IPS DF 4.7 (cell line): ENCODE measurements at regions not wholly inside any gene's neighbourhood (a gene's known extent, or its start where the extent isn't known, plus 50 kb on each side); places are given as distances from the start of the nearest gene placed in this dataset.

Experiments used
- DNase-seq: peaks from one replicate; pipeline ENCODE4 v3.0.0-alpha.2; 2013; ENCODE audit warnings: low spot score; ENCODE audit errors: extremely low read depth

DNA sequence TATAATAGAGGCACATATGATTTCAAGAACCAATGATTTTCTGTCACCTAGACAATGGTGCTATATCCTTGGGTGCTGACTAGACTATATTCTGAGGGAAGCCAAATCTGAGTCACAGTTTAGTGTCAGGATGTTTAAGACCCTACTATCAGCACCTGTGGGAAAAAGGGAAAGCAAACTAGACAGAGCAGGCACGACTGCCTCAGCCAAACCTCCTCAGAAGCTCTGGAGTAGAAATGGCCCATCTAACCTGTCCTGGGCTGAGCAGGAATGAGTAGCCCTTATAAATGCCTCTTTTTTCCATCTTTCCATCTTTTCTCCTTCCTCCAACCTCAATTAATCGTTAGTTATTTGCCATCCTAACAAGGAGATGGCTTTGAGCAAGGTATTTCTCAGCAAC lies 80.4 kb upstream of the TECRL start:
- no peak for DNase-seq

- DNase-seq: no peak
Observed at GRCh38 chr4:64479338-64479737, 70.1 kb upstream of the TECRL start.

- DNase-seq: no peak
Observed at GRCh38 chr4:64477127-64477526, 67.9 kb upstream of the TECRL start.

DNA sequence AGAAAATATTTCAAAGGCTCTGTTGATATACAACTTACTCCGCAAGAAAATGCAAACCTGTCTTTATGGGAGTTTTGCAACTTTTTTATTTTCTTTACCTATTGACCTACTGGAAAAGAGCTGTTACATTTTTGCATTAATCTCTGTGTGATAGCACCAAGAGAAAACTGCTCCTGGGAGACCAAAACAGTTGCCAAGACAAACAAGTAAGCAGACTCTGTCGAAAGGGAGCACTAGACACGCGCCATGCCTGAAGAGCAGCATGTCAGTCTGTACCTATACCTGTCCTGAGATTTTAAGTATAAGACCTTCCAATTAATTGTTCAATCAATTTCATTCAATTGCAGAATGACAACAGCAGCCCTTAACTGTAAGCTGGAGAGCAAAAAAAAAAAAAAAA lies 56.0 kb upstream of the TECRL start:
- no peak for DNase-seq

DNA sequence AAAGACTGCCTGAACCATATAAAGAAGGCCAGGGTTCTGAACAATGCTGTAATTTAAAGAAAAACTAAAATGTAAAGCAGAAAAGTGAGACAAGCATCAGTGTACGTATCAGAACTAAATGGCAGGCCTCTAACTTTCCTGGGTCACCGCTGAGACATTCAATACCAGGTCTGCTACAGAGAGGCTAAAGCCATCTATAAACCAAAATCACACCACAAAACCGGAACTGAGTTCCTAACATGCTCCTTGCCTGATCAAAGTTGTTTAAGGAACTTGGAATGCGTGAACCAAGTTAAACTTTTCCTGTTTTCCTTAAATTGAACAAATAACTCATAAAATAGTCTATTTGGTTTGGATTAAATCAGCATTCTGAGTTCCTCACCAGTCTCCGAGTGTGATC lies 55.3 kb upstream of the TECRL start:
- DNase-seq: no peak
